ENCODE measurements at regions not wholly inside any gene's neighbourhood (a gene's known extent, or its start where the extent isn't known, plus 50 kb on each side); places are given as distances from the start of the nearest gene placed in this dataset.

- no peak overlapping the region for H4K91ac ChIP-seq (ENCODE audit: insufficient read length, low read depth, low read length)
- no peak overlapping the region for H2BK15ac ChIP-seq (ENCODE audit: low read depth, low read length)
- Mint-ChIP-seq H3K27me3 (ENCODE audit: low read depth) (no peaks in the 10 kb centered on the region), H3K4me1 (peaks cover 17 to 18% of the 10 kb centered on the region in 2 experiments), H3K27ac (no peak overlapping the region), H3K9me3 (peaks cover 4 to 13% of the 10 kb centered on the region in 2 experiments; a peak in 3 of 5 replicates), H3K4me3 (no peak overlapping the region), H3K36me3 (ENCODE audit: insufficient read depth in 1 of 3, low read depth in 3 of 3) (peaks cover 0 to 7% (median 3%) of the 10 kb centered on the region in 3 experiments; a peak in 4 of 7 replicates)
- no peak overlapping the region for H3K56ac ChIP-seq (ENCODE audit: insufficient read length, low read depth, low read length)
- H3K18ac ChIP-seq (ENCODE audit: insufficient read length, low read depth, low read length): no peak overlapping the region
- H3K23me2 ChIP-seq (ENCODE audit: insufficient read length, low read depth, low read length, poor library complexity, severe bottlenecking): no peaks in the 10 kb centered on the region
- no peak overlapping the region for H4K8ac ChIP-seq (replicated peaks; ENCODE audit: insufficient read length, low read depth, low read length)
- H3K4me1 ChIP-seq (ENCODE audit: insufficient read depth, low read length): peaks cover 4% of the 10 kb centered on the region; the same call in 1 of the 2 replicates
- no peak overlapping the region for H3T11ph ChIP-seq (ENCODE audit: low read length)
- H2BK120ac ChIP-seq (ENCODE audit: low read depth, low read length, poor library complexity, severe bottlenecking): no peak overlapping the region
- H2AK5ac ChIP-seq (ENCODE audit: insufficient read length, low read length): no peak overlapping the region
- no peaks in the 10 kb centered on the region for H3K79me2 ChIP-seq (ENCODE audit: insufficient read depth, low read length)
- TF ChIP-seq, protein P1, sequence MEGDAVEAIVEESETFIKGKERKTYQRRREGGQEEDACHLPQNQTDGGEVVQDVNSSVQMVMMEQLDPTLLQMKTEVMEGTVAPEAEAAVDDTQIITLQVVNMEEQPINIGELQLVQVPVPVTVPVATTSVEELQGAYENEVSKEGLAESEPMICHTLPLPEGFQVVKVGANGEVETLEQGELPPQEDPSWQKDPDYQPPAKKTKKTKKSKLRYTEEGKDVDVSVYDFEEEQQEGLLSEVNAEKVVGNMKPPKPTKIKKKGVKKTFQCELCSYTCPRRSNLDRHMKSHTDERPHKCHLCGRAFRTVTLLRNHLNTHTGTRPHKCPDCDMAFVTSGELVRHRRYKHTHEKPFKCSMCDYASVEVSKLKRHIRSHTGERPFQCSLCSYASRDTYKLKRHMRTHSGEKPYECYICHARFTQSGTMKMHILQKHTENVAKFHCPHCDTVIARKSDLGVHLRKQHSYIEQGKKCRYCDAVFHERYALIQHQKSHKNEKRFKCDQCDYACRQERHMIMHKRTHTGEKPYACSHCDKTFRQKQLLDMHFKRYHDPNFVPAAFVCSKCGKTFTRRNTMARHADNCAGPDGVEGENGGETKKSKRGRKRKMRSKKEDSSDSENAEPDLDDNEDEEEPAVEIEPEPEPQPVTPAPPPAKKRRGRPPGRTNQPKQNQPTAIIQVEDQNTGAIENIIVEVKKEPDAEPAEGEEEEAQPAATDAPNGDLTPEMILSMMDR (conservative IDR thresholded peaks at IDR 0.05): no peak
- H4K20me1 ChIP-seq (ENCODE audit: control insufficient read depth, insufficient read depth, insufficient read length): no peaks in the 10 kb centered on the region
- no peak overlapping the region for H3K9ac ChIP-seq (ENCODE audit: extremely low read depth, insufficient read length, low read length)
- H2BK20ac ChIP-seq (ENCODE audit: low read depth, low read length, poor library complexity, severe bottlenecking): no peak overlapping the region
- no peaks in the 10 kb centered on the region for H3K9me3 ChIP-seq (ENCODE audit: control insufficient read depth, low read depth, low read length)
- no peak overlapping the region for H4K5ac ChIP-seq (ENCODE audit: insufficient read length, low read depth, low read length)
- H3K23ac ChIP-seq (ENCODE audit: insufficient read length, low read depth, low read length): no peak overlapping the region
- H3K4ac ChIP-seq (ENCODE audit: low read depth, low read length): no peak overlapping the region
- H2AFZ ChIP-seq (ENCODE audit: low read length): no peak overlapping the region
- H2BK5ac ChIP-seq (ENCODE audit: insufficient read length, low read length): no peak overlapping the region
- H3K4me2 ChIP-seq (ENCODE audit: insufficient read depth, insufficient read length, low read length): no peak overlapping the region
- H3K79me1 ChIP-seq (ENCODE audit: insufficient read depth, low read depth, low read length, poor library complexity, severe bottlenecking): no peaks in the 10 kb centered on the region
- no peak overlapping the region for H3K27ac ChIP-seq (ENCODE audit: insufficient read length, low read depth, low read length)
- H3K14ac ChIP-seq (ENCODE audit: insufficient read depth, low read length): no peak overlapping the region
- H2BK12ac ChIP-seq (ENCODE audit: insufficient read length, low read depth, low read length): no peak overlapping the region
- no CpG with 5 or more reads among the region's 2 CpGs for WGBS (ENCODE audit: extremely low coverage, insufficient read length, low lambda C conversion rate)
- no peak for DNase-seq
- no peaks in the 10 kb centered on the region for H3K27me3 ChIP-seq (ENCODE audit: insufficient read depth, low read length)
These were observed 59.9 kb upstream of the IBSP start for GRCh38 chr4:87739494-87739893.
